Progenitor cell of endocrine pancreas (in vitro differentiated cells): ENCODE measurements at regions not wholly inside any gene's neighbourhood (a gene's known extent, or its start where the extent isn't known, plus 50 kb on each side); places are given as distances from the start of the nearest gene placed in this dataset.

Source experiments
- DNase-seq: peaks from one replicate; pipeline ENCODE4 v3.0.0; 2021; ENCODE audit warnings: low spot score; ENCODE audit not compliant: unreplicated experiment
- H3K27ac Mint-ChIP-seq: 2 replicates; pipeline ENCODE4 v1.8.0; 2021; ENCODE audit warnings: mild to moderate bottlenecking, moderate library complexity, mixed read lengths
- H3K27me3 Mint-ChIP-seq: 2 replicates; pipeline ENCODE4 v1.8.0; 2021; ENCODE audit warnings: mixed read lengths
- H3K36me3 Mint-ChIP-seq: 2 replicates; pipeline ENCODE4 v1.8.0; 2022; ENCODE audit warnings: mixed read lengths; ENCODE audit not compliant: insufficient read depth
- H3K4me1 Mint-ChIP-seq: 2 replicates; pipeline ENCODE4 v1.8.0; 2021; ENCODE audit warnings: low read depth, mixed read lengths
- H3K4me3 Mint-ChIP-seq: 2 replicates; pipeline ENCODE4 v1.8.0; 2021; ENCODE audit warnings: low read depth, mild to moderate bottlenecking, moderate library complexity, mixed read lengths
- H3K9me3 Mint-ChIP-seq: 2 replicates; pipeline ENCODE4 v1.8.0; 2021; ENCODE audit warnings: low read depth, mixed read lengths
- CTCF ChIP-seq: fragments of 200-600 bp; sonication (generic); IDR thresholded peaks from one replicate; pipeline ENCODE4 v1.5.0; 2021; ENCODE audit warnings: antibody characterized with exemption, mild to moderate bottlenecking; ENCODE audit not compliant: unreplicated experiment

GRCh38 chr14:84217066-84217465, 1312.9 kb upstream of the FLRT2 start:
- H3K9me3 Mint-ChIP-seq = peaks cover 16% of the 10 kb centered on the region
- DNase-seq = no peak
- H3K4me3 Mint-ChIP-seq = no peak overlapping the region
- no peaks in the 10 kb centered on the region for H3K4me1 Mint-ChIP-seq
- no peak overlapping the region for H3K27ac Mint-ChIP-seq
- H3K36me3 Mint-ChIP-seq = no peaks in the 10 kb centered on the region
- H3K27me3 Mint-ChIP-seq = no peaks in the 10 kb centered on the region
- TF ChIP-seq CTCF = no peak

GRCh38 chr14:84225268-84225667, 1304.7 kb upstream of the FLRT2 start:
- H3K27ac Mint-ChIP-seq = no peak overlapping the region
- H3K27me3 Mint-ChIP-seq = no peaks in the 10 kb centered on the region
- no peak for DNase-seq
- H3K9me3 Mint-ChIP-seq = peaks cover 2% of the 10 kb centered on the region
- no peak for TF ChIP-seq CTCF
- no peak overlapping the region for H3K4me3 Mint-ChIP-seq
- H3K36me3 Mint-ChIP-seq = no peaks in the 10 kb centered on the region
- peaks cover 4% of the 10 kb centered on the region for H3K4me1 Mint-ChIP-seq

- H3K4me3 Mint-ChIP-seq = no peak overlapping the region
- H3K27ac Mint-ChIP-seq = no peak overlapping the region
- H3K27me3 Mint-ChIP-seq = no peaks in the 10 kb centered on the region
- H3K36me3 Mint-ChIP-seq = no peaks in the 10 kb centered on the region
- H3K4me1 Mint-ChIP-seq = peaks cover 6% of the 10 kb centered on the region
- no peak for DNase-seq
- H3K9me3 Mint-ChIP-seq = no peaks in the 10 kb centered on the region
- TF ChIP-seq CTCF = no peak
These were observed 1301.2 kb upstream of the FLRT2 start for GRCh38 chr14:84228702-84229101.

GRCh38 chr14:84234281-84234680, 1295.7 kb upstream of the FLRT2 start:
- Mint-ChIP-seq H3K9me3 (no peaks in the 10 kb centered on the region), H3K36me3 (no peaks in the 10 kb centered on the region), H3K4me1 (peaks cover 6% of the 10 kb centered on the region), H3K4me3 (no peak overlapping the region), H3K27ac (no peak overlapping the region), H3K27me3 (no peaks in the 10 kb centered on the region)
- no peak for DNase-seq
- no peak for TF ChIP-seq CTCF

GRCh38 chr14:84236290-84236689, 1293.7 kb upstream of the FLRT2 start:
- Mint-ChIP-seq H3K9me3 (no peaks in the 10 kb centered on the region), H3K4me1 (no peaks in the 10 kb centered on the region), H3K27ac (no peak overlapping the region), H3K36me3 (no peaks in the 10 kb centered on the region), H3K27me3 (no peaks in the 10 kb centered on the region), H3K4me3 (no peak overlapping the region)
- DNase-seq = no peak
- TF ChIP-seq CTCF = no peak
